ENCODE measurements at regions not wholly inside any gene's neighbourhood (a gene's known extent, or its start where the extent isn't known, plus 50 kb on each side); places are given as distances from the start of the nearest gene placed in this dataset.

GRCh38 chr16:79366635-79367034, 233.9 kb downstream of the MAF start:
- no peak for DNase-seq

- no peak for DNase-seq
Measured at GRCh38 chr16:79365702-79366101, 234.8 kb downstream of the MAF start.

GRCh38 chr16:79363484-79363883, 237.1 kb downstream of the MAF start:
- no peak for DNase-seq

- DNase-seq = no peak
Measured at GRCh38 chr16:79363035-79363434, 237.5 kb downstream of the MAF start.

- DNase-seq = no peak
Measured at GRCh38 chr16:79362300-79362970, 238.1 kb downstream of the MAF start.

- DNase-seq = no peak
Measured at GRCh38 chr16:79361132-79361751, 239.3 kb downstream of the MAF start.

- no peak for DNase-seq
Measured at GRCh38 chr16:79360267-79360666, 240.3 kb downstream of the MAF start.

- DNase-seq = no peak
Measured at GRCh38 chr16:79359082-79359481, 241.5 kb downstream of the MAF start.

GRCh38 chr16:79358188-79358587, 242.3 kb downstream of the MAF start:
- DNase-seq = no peak

- no peak for DNase-seq
Measured at GRCh38 chr16:79355600-79356358, 244.8 kb downstream of the MAF start.

- DNase-seq = no peak
Measured at GRCh38 chr16:79351927-79352326, 248.6 kb downstream of the MAF start.

- DNase-seq = no peak
Measured at GRCh38 chr16:79349803-79350202, 250.7 kb downstream of the MAF start.

GRCh38 chr16:79348521-79349306, 251.8 kb downstream of the MAF start:
- DNase-seq = no peak

GRCh38 chr16:79347277-79347676, 253.3 kb downstream of the MAF start:
- no peak for DNase-seq

- DNase-seq = no peak
Measured at GRCh38 chr16:79339863-79340262, 260.7 kb downstream of the MAF start.

GRCh38 chr16:79337906-79338305, 262.6 kb downstream of the MAF start:
- no peak for DNase-seq

GRCh38 chr16:79336437-79337229, 263.9 kb downstream of the MAF start:
- DNase-seq = no peak

- no peak for DNase-seq
Measured at GRCh38 chr16:79334127-79334526, 266.4 kb downstream of the MAF start.

- DNase-seq = no peak
Measured at GRCh38 chr16:79331066-79331465, 269.5 kb downstream of the MAF start.

GRCh38 chr16:79329967-79330366, 270.6 kb downstream of the MAF start:
- no peak for DNase-seq

GRCh38 chr16:79329166-79329521, 271.4 kb downstream of the MAF start:
- DNase-seq = no peak

GRCh38 chr16:79328402-79329165, 272.0 kb downstream of the MAF start:
- no peak for DNase-seq
